CD4-positive, CD25-positive, alpha-beta regulatory T cell (primary cell): ENCODE measurements at regions not wholly inside any gene's neighbourhood (a gene's known extent, or its start where the extent isn't known, plus 50 kb on each side); places are given as distances from the start of the nearest gene placed in this dataset.
"Not testable (repeated sequence)": the region's sequence is repeated elsewhere in the genome, so short reads cannot be mapped to it uniquely, and the experiment has no call there.

Experiments
- ATAC-seq, 2 donors: fragments of 150-1000 bp; cut with Tn5 transposase; one replicate each; pipeline ENCODE4 v1.10.0; 2021; ENCODE audit warnings: low read depth in 2 of 2, moderate number of reproducible peaks in 2 of 2, moderate library complexity in 1 of 2
- DNase-seq, 3 donors: peaks; one replicate each; pipeline versions ENCODE4 v3.0.0 to v3.0.0-alpha.2; 2012 to 2022; ENCODE audit warnings: mixed read lengths in 1 of 3
- H3K27ac ChIP-seq: one replicate; pipeline ENCODE4 v1.7.0; 2013; ENCODE audit warnings: mild to moderate bottlenecking, low read length; ENCODE audit not compliant: insufficient read depth, poor library complexity, severe bottlenecking
- H3K27me3 ChIP-seq: one replicate; pipeline ENCODE4 v1.7.0; 2013; ENCODE audit warnings: low read length; ENCODE audit not compliant: control insufficient read depth, insufficient read depth
- H3K36me3 ChIP-seq: one replicate; pipeline ENCODE4 v1.7.0; 2013; ENCODE audit warnings: mild to moderate bottlenecking, low read length, moderate library complexity; ENCODE audit not compliant: control insufficient read depth, insufficient read depth
- H3K4me1 ChIP-seq: 2 replicates; pipeline ENCODE4 v1.7.0; 2013; ENCODE audit warnings: mild to moderate bottlenecking, low read length; ENCODE audit not compliant: insufficient read depth, control insufficient read depth, poor library complexity, severe bottlenecking
- H3K4me3 ChIP-seq: one replicate; pipeline ENCODE4 v1.7.0; 2013; ENCODE audit warnings: low read depth, mild to moderate bottlenecking, low read length, moderate library complexity
- H3K9me3 ChIP-seq, 2 experiments: 1 replicate in 1 of 2; 2 replicates in 1 of 2; pipeline ENCODE4 v1.7.0; 2013; ENCODE audit warnings: low read length in 2 of 2, mild to moderate bottlenecking in 1 of 2, moderate library complexity in 1 of 2; ENCODE audit not compliant: control insufficient read depth in 2 of 2
- H3K27ac Mint-ChIP-seq, 3 donors: one replicate each; pipeline ENCODE4 v1.8.0; 2020 to 2022; ENCODE audit warnings: mild to moderate bottlenecking in 3 of 3, mixed read lengths in 3 of 3, moderate library complexity in 2 of 3
- H3K27me3 Mint-ChIP-seq: one replicate; pipeline ENCODE4 v1.8.0; 2022; ENCODE audit warnings: mild to moderate bottlenecking, mixed read lengths
- H3K36me3 Mint-ChIP-seq: one replicate; pipeline ENCODE4 v1.8.0; 2020; ENCODE audit warnings: mixed read lengths
- H3K4me1 Mint-ChIP-seq, 4 donors: one replicate each; pipeline ENCODE4 v1.8.0; 2020 to 2022; ENCODE audit warnings: mixed read lengths in 4 of 4, mild to moderate bottlenecking in 1 of 4
- H3K4me3 Mint-ChIP-seq, 4 donors: one replicate each; pipeline ENCODE4 v1.8.0; 2020 to 2022; ENCODE audit warnings: mild to moderate bottlenecking in 4 of 4, mixed read lengths in 4 of 4, moderate library complexity in 3 of 4
- H3K9me3 Mint-ChIP-seq, 7 donors: one replicate each; pipeline ENCODE4 v1.8.0; 2020 to 2022; ENCODE audit warnings: mixed read lengths in 7 of 7, mild to moderate bottlenecking in 3 of 7, moderate library complexity in 2 of 7

DNA sequence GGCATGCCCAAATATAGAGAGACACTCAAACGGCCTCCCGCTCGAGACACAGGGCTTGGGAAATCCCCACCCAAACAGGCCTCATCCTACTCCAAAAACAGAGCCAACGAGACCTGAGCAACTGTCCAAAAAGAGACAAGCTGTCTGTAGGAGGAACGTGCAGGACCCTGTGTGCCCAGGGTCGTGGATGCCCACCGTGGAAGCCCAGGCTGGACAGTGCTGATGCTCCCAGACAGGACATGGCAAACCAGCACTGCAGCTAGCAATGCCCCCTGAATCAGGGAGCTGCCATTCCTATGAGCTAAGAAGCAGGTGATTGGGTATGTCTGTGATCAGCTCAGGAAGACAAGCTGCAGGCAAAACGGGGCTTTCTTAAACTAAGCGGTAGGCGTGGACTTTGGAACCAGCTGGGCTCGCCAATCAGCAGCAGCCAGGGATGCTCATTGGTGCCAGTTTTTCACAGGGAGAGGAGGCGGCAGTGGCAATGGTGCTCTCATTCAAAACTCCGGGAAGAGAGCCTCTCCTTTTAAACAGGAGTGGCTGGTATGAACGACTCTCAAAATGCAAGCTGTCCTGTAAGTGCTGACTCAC is 113.1 kb upstream of the IRX2 start:
- H3K4me1 ChIP-seq, result no peaks in the 10 kb centered on the region
- peaks cover 5 to 13% of the 10 kb centered on the region in 2 experiments for H3K9me3 ChIP-seq
- H3K27ac ChIP-seq, result no peak overlapping the region
- DNase-seq, result no peak
- H3K4me1 Mint-ChIP-seq, result no peaks in the 10 kb centered on the region
- no peak overlapping the region for H3K4me3 Mint-ChIP-seq
- no peaks in the 10 kb centered on the region for H3K36me3 ChIP-seq
- no peak for ATAC-seq
- H3K27me3 Mint-ChIP-seq, result no peaks in the 10 kb centered on the region
- no peaks in the 10 kb centered on the region for H3K27me3 ChIP-seq
- peaks cover 0 to 13% (median 0%) of the 10 kb centered on the region in 7 donors for H3K9me3 Mint-ChIP-seq
- no peaks in the 10 kb centered on the region for H3K36me3 Mint-ChIP-seq
- no peak overlapping the region for H3K4me3 ChIP-seq
- no peak overlapping the region for H3K27ac Mint-ChIP-seq

DNA sequence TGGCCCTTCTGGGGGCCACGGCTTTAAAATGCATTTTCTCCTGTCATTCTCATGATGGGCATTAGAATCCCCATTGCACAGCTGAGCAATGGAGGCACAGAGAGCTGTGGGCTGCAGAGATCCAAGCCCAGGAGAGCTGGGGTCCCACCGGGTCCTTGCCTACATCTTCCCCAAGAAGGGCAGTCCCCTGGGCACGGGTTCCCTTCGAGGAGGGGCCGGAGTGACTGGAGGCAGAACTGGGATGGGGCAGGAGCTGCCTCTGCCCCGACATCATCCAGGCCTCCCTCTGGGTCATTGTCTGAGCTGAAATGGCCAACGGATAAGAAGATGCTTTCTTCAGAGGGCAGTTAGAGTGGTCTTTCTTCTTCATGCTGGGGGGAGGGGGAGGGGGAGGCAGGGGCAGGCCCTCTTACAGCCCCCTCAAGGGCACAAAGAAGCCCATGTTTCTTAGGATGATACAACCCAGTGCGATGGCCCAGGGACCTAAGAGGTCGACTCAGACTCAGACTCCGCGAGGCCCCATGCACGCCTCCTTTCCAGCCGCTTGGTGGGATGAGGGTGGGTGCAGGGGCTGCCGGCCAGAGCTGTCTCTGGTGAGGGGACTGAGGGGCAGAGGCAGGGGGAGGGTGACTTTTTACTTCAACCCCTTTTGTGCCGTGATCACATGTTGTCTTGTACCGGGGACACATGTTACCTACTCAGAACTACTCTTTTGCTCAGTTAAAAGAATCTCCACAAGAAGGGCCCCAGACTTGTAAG is 112.4 kb upstream of the IRX2 start:
- H3K27me3 ChIP-seq, result no peaks in the 10 kb centered on the region
- Mint-ChIP-seq H3K27me3 (no peaks in the 10 kb centered on the region), H3K9me3 (peaks cover 0 to 16% (median 0%) of the 10 kb centered on the region in 7 donors), H3K4me3 (no peak overlapping the region), H3K27ac (peak overlapping the region in 1 of 3 donors; percentile 52), H3K36me3 (no peaks in the 10 kb centered on the region), H3K4me1 (no peaks in the 10 kb centered on the region)
- H3K9me3 ChIP-seq, result peaks cover 5 to 13% of the 10 kb centered on the region in 2 experiments
- ATAC-seq (no peak), DNase-seq (no peak)
- no peak overlapping the region for H3K4me3 ChIP-seq
- no peaks in the 10 kb centered on the region for H3K4me1 ChIP-seq
- no peaks in the 10 kb centered on the region for H3K36me3 ChIP-seq
- no peak overlapping the region for H3K27ac ChIP-seq

- Histone ChIP-seq H3K4me3 (no peak overlapping the region), H3K9me3 (peaks cover 5 to 13% of the 10 kb centered on the region in 2 experiments), H3K4me1 (no peaks in the 10 kb centered on the region), H3K27ac (no peak overlapping the region), H3K36me3 (no peaks in the 10 kb centered on the region), H3K27me3 (no peaks in the 10 kb centered on the region)
- H3K4me1 Mint-ChIP-seq, result no peaks in the 10 kb centered on the region
- ATAC-seq, result no peak
- DNase-seq, result no peak
- no peak overlapping the region for H3K4me3 Mint-ChIP-seq
- H3K27ac Mint-ChIP-seq, result no peak overlapping the region
- H3K9me3 Mint-ChIP-seq, result peaks cover 0 to 16% (median 0%) of the 10 kb centered on the region in 7 donors
- H3K27me3 Mint-ChIP-seq, result no peaks in the 10 kb centered on the region
- no peaks in the 10 kb centered on the region for H3K36me3 Mint-ChIP-seq
These were observed 111.7 kb upstream of the IRX2 start for GRCh38 chr5:2863133-2863532.

GRCh38 chr5:2862176-2862575 is 110.7 kb upstream of the IRX2 start:
- not testable (repeated sequence) for H3K27me3 Mint-ChIP-seq, ATAC-seq, H3K4me1 Mint-ChIP-seq, H3K27ac Mint-ChIP-seq, DNase-seq, H3K36me3 Mint-ChIP-seq, H3K4me3 ChIP-seq, H3K27me3 ChIP-seq, H3K27ac ChIP-seq, H3K4me1 ChIP-seq, H3K36me3 ChIP-seq, H3K4me3 Mint-ChIP-seq
- peaks cover 5 to 13% of the 10 kb centered on the region in 2 experiments for H3K9me3 ChIP-seq
- peaks cover 0 to 16% (median 0%) of the 10 kb centered on the region in 7 donors for H3K9me3 Mint-ChIP-seq

GRCh38 chr5:2861605-2862004 is 110.1 kb upstream of the IRX2 start:
- Histone ChIP-seq H3K27ac (no peak overlapping the region), H3K27me3 (no peaks in the 10 kb centered on the region), H3K4me3 (no peak overlapping the region), H3K4me1 (no peaks in the 10 kb centered on the region), H3K36me3 (no peaks in the 10 kb centered on the region), H3K9me3 (peaks cover 5 to 10% of the 10 kb centered on the region in 2 experiments)
- no peaks in the 10 kb centered on the region for H3K4me1 Mint-ChIP-seq
- no peak overlapping the region for H3K4me3 Mint-ChIP-seq
- no peak for DNase-seq
- peaks cover 0 to 16% (median 0%) of the 10 kb centered on the region in 7 donors for H3K9me3 Mint-ChIP-seq
- no peaks in the 10 kb centered on the region for H3K27me3 Mint-ChIP-seq
- ATAC-seq, result no peak
- H3K36me3 Mint-ChIP-seq, result no peaks in the 10 kb centered on the region
- H3K27ac Mint-ChIP-seq, result no peak overlapping the region

DNA sequence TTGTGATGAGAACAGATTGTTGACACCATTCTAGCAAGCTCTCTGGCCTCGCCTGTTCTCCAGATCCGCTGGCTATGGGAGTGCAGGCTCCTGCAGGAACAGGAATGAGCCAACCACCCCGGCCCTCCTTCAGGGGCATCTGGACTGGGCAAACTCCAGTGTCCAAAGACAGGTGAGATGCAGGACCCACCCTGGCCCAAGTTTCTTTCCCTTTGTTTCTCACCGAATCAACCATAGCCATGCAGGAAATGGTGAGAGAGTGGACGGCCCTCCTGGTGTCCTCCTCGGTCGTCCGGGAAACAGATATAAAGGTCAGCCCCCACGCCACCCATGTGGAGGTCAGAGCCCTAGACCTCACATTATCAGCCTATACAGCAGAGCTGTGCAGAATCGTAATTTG is 108.6 kb upstream of the IRX2 start:
- Mint-ChIP-seq H3K4me3 (no peak overlapping the region), H3K27ac (no peak overlapping the region), H3K36me3 (no peaks in the 10 kb centered on the region), H3K9me3 (peaks cover 0 to 13% (median 0%) of the 10 kb centered on the region in 7 donors), H3K27me3 (no peaks in the 10 kb centered on the region), H3K4me1 (no peaks in the 10 kb centered on the region)
- no peak overlapping the region for H3K27ac ChIP-seq
- no peak overlapping the region for H3K4me3 ChIP-seq
- DNase-seq (no peak), ATAC-seq (no peak)
- no peaks in the 10 kb centered on the region for H3K36me3 ChIP-seq
- no peaks in the 10 kb centered on the region for H3K4me1 ChIP-seq
- peaks cover 4 to 8% of the 10 kb centered on the region in 2 experiments for H3K9me3 ChIP-seq
- no peaks in the 10 kb centered on the region for H3K27me3 ChIP-seq

DNA sequence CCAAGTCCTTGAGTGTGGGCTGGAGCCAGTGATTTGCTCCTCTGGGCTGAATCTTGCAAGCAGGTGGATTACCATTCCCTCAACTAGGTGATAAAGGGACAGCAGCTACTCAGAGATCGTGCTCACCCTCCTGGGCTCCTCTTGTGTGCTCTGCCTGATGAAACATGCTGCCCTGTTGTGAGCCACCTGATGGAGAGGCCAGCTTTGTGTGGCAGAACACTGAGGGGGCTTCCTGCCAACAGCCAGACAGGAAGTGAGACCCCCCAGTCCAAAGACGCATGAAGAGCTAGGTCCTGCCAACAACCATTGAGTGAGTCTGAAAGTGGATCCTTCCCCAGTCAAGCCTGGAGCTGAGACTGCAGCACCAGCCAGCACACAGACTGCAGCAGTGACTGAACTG is 106.4 kb upstream of the IRX2 start:
- no peaks in the 10 kb centered on the region for H3K27me3 ChIP-seq
- Mint-ChIP-seq H3K9me3 (peaks cover 0 to 12% (median 2%) of the 10 kb centered on the region in 7 donors), H3K27me3 (no peaks in the 10 kb centered on the region), H3K4me3 (no peak overlapping the region), H3K27ac (no peak overlapping the region), H3K36me3 (no peaks in the 10 kb centered on the region), H3K4me1 (no peaks in the 10 kb centered on the region)
- H3K9me3 ChIP-seq, result peaks cover 0 to 2% of the 10 kb centered on the region in 2 experiments
- no peak for DNase-seq
- ATAC-seq, result no peak
- H3K4me1 ChIP-seq, result no peaks in the 10 kb centered on the region
- H3K27ac ChIP-seq, result no peak overlapping the region
- no peak overlapping the region for H3K4me3 ChIP-seq
- no peaks in the 10 kb centered on the region for H3K36me3 ChIP-seq

DNA sequence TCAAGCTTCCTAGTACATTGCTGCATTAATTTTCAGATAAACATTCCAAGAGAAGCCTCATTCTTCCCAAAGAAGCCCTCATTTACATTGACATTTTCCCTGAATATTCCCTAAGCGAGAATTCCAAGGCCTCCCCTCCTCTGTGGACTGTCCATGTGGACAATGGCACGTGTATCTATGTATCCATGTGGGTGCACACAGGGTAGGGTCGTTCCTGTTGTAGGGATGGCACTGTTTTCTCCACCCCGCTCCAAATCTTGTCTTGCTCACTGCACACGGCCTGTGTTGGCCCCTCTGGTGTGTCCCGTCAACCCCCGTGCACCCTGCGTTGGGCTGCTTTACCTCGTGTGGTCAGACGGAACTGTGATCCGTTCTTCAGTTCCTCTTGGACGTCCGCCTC is 104.7 kb upstream of the IRX2 start:
- no peak overlapping the region for H3K4me3 ChIP-seq
- no peaks in the 10 kb centered on the region for H3K4me1 ChIP-seq

More for the DNA sequence above, 104.7 kb upstream of the IRX2 start:
- Histone ChIP-seq H3K36me3 (no peaks in the 10 kb centered on the region), H3K27me3 (no peaks in the 10 kb centered on the region), H3K27ac (no peak overlapping the region), H3K9me3 (no peaks in the 10 kb centered on the region)
- H3K9me3 Mint-ChIP-seq, result peaks cover 0 to 8% (median 4%) of the 10 kb centered on the region in 7 donors
- ATAC-seq (no peak), DNase-seq (no peak)
- H3K4me3 Mint-ChIP-seq, result no peak overlapping the region
- H3K27me3 Mint-ChIP-seq, result no peaks in the 10 kb centered on the region
- no peaks in the 10 kb centered on the region for H3K4me1 Mint-ChIP-seq
- no peak overlapping the region for H3K27ac Mint-ChIP-seq
- no peaks in the 10 kb centered on the region for H3K36me3 Mint-ChIP-seq
